GM12874 (cell line): ENCODE measurements at regions not wholly inside any gene's neighbourhood (a gene's known extent, or its start where the extent isn't known, plus 50 kb on each side); places are given as distances from the start of the nearest gene placed in this dataset.

Experiments used
- CTCF ChIP-seq: IDR thresholded peaks from 2 replicates; pipeline ENCODE4 v1.5.1; 2011; ENCODE audit warnings: low read depth, mild to moderate bottlenecking, control low read depth, low read length, moderate library complexity; ENCODE audit not compliant: insufficient read depth

DNA sequence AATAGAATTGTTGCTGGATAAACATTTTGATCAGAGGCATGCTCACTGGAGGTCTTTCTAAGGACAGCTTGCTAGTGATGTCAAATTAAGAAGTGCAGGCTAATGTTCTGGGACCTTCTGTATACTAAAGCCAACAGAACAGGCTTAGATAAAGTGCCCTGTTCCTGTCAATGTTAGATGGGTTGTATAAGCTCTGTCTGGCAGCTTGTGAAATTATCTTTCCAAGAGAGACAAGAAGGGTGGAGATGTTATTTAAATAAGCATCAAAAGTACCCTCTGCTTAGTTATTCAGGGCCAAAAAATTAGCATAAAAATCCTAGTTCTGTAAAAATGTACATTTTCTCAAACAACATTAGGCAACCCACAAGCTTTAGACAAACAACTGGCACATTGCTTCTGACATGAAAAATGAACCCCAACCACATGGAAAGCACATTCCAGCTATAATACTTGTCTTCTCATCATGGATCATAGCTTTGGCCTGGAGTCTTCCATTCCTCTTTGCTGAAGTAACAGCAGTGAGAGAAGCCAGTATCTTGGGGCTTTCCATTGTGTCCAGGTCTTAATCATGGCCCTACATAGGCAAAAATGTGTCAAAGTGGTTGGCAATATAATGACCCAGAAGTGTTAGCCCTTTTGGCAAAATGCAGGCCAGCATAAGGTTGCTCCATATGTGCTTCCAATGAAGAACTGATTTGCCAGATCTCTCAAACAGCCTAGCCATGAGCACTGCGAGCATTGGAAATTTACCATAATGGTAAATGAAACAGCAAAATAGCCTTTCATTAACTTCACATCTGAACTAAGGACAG lies 478.1 kb upstream of the ZNF804A start:
- TF ChIP-seq CTCF = no peak

DNA sequence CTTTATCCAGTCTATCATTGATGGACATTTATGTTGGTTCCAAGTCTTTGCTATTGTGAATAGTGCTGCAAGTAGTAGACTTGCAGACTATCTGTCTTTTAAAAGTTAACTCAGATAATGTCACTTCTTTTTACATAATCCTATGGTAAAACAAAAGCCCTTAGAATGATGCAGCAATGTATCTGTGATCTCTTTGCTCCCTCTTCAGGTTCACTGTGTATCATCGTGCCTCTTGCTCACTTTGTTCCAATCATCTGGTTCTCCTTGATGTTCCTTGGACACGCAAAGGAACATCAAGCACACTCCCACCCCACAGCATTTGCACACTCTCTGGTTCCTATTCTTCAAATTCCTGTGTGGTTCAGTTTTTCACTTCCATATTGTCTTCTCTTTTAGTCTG lies 472.5 kb upstream of the ZNF804A start:
- TF ChIP-seq CTCF = no peak

GRCh38 chr2:184129073-184129472 lies 469.3 kb upstream of the ZNF804A start:
- TF ChIP-seq CTCF = no peak

DNA sequence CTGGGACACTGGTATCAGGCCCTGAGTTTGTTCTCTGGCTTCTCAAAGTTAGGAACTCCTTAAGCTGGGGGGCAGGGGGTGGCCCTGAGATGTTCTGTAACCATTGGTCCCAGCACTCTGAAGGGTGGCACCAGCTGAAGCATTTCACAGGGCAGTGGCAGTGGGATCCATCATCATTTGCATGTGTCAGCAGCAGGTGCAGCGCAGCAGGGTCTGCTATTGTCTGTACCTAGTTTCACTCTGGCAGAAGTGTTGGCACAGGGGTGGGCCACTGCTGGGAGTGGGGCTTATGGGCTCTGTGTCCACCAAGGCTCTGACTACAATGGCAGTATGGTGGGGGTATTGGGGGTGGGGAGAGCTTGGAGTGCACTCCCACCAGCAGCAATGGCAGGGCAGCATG lies 460.4 kb upstream of the ZNF804A start:
- TF ChIP-seq CTCF = no peak

DNA sequence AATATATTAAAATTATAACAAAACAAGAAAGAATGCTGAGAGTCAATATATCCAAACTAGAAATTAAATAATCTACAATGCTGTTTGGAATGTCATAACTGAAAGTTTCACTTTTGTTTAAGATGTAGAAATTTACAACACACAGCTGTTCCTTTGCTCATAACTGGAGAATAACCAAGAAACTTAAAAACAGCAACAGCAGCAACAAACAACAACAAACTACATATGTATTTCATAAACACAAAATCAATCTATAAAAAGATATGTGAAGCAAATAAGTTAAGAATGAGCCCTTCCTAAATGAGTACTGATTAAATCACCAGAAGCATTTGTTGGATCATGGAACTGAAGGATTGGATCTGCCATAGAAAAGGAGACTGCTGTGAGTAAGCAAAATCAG lies 456.5 kb upstream of the ZNF804A start:
- TF ChIP-seq CTCF = no peak

DNA sequence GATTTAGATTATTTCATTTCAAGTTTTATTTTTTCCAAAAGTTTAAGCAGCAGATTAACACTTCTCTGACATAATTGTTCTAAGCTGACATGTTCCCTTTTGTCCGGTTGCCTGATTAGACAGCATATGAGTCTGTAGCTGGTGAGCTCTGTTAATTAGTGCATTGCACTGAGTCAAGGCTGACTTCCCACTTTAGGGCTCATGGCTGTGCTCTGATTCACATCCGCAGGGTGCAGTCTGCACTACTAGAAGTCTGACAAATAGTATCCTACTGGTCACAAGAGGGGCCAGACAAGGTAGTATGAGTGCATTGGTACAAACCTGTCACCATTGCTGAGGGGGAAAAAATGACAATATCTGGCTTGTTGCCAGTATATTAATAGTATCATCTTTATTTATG lies 443.9 kb upstream of the ZNF804A start:
- TF ChIP-seq CTCF = no peak

- TF ChIP-seq CTCF = no peak
Observed at GRCh38 chr2:184155791-184156190, 442.5 kb upstream of the ZNF804A start.
